TTC549 (cell line): ENCODE measurements at regions not wholly inside any gene's neighbourhood (a gene's known extent, or its start where the extent isn't known, plus 50 kb on each side); places are given as distances from the start of the nearest gene placed in this dataset.

Experiments used
- FAIRE-seq: peaks from 2 replicates; lab custom pipeline; 2012; peaks lifted over from hg19 to GRCh38; lab: Jason Lieb, UNC

DNA sequence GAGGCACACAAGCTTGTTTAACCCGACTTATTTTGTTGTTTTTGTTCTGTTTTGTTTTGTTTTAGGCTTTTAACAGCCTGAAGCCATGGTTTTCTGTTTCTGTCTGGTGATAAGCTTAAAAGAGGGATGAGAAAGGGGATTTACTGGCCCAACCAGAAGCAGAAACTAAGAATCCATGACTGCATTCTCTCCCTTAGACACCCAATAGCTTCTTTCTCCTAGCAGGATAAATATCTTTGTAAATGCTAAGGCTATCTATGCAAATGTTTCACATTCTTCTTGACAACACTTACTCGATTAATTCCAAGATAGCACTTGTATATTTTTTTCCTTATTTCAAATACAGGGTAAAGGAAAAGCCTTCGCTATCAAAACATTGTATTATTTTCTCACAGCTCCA, 53.7 kb upstream of the SMAD1 start:
- FAIRE-seq = no peak

DNA sequence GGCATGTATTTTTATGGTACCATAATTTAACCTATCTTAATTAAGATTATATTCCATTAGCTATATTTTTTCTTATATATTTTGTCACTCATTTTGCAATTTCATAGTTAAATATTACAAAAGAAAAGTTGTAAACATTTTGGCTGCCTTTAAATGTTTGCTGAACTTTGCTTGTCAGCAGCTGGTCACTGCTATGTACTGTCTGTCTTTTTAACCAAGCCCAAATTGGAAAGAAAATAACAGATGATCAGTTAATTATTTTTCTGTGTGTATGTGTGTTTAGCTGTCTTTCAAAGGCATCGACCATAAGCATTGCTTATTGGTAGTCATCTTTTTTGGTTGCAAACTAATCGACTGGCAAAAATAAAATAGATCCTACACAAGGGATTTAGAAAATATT, 54.4 kb upstream of the SMAD1 start:
- FAIRE-seq = no peak

DNA sequence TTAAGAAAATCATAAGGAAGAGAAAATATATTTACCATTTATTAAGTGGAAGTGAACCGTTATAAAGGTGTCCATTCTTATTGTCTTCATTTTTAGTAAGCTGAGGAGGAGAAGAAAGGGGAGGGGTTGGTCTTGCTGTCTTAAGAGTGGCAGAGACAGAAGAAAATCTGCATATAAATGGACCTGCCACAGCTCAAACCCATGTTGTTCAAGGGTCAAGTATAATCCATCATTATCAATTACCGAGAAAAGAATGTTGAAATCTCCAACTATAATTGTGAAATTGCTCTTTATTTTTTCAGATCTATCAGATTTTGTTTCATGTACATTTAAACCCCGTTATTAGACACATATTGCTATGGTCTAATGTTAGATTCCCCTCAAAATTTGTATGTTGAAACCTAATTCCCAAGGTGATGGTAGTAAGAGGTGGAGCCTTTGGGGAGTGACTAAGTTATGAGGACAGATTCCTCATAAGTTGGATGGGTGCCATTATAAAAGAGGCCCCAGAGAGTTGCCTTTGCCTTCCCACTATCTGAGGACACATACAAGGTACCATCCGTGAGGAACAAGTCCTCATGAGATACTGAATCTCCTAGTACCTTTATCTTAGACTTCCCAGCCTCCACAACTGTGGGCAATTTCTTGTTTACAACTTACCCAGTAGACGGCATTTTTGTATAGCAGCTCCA, 58.5 kb upstream of the SMAD1 start:
- FAIRE-seq = no peak

DNA sequence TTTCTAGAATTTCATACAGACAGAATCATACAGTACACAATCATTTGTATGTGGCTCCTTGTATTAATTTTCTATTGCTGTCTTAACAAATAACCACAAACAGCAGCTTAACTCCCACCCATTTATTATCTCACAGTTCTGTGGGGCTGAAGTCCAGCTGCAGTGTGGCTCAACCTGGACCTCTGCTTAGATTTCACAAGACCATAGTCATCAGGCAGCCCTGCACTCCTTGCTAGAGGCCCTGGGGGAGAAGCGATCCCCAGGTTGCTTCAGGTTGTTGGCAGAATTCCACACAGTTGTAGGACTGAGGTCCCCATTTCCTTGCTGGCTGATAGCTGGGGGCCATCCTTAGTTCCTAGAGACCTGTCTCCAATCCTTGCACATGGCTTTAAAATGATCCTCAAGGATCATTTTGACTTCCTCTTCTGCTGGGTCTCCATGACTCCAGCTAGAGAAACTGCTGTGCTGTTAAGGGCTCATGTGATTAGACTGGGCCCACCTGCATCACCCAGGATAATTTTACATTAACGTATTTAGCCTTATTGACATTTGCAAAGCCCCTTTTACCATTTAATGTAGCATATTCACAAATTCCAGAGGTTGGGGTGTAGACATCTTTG, 60.9 kb upstream of the SMAD1 start:
- FAIRE-seq = no peak

DNA sequence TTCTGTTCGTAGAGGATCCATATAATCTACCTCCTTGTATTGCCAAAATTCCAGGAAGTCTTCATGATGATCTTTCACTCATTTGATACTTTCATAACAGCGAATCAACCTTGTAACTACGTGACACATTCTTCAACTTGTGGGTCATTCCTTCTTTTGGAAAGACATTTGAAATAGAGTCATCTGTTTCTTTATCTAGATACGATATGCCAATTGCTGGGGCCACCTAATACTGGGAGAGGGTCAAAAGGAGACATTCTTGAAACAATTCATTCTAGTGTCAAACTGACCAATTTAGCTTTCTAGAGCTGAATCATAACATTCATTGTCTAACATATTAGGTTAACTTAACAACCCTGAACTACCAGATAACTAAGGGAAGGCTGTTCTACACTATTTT, 62.9 kb upstream of the SMAD1 start:
- FAIRE-seq = no peak

DNA sequence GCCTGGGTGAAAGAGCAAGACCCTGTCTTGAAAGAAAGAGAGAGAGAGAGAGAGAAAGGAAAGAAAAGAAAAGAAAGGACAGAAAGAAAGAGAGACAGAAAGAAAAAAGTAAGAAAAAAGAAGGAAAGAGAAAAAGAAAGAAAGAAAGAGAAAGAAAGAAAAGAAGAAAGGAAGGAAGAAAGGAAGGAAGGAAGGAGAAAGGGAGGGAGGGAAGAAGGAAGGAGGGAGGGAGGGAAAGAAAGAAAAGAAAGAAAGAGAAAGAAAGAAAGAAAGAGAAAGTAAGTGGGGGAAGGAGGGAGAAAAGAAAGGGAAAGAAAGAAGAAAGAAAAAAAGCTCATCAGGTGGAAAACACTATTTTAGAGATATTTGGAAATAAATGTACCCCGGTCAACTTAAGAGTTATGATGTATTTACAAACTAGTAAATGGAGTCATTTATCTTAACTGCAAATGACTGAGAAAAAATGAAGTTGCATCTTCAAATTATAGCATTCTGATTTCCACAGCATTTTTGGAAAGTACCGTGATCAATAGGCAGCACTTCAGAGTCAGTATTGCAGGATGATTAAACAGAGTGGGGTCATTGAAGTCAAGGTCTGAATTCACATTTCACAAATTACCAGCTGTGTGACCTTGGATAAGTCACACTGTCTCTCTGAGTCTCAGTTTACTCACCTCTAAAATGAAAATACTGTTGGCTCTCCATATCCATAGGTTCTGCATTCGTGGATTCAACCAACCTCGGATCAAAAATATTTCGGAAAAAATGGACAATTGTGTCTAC, 64.1 kb upstream of the SMAD1 start:
- no peak for FAIRE-seq

DNA sequence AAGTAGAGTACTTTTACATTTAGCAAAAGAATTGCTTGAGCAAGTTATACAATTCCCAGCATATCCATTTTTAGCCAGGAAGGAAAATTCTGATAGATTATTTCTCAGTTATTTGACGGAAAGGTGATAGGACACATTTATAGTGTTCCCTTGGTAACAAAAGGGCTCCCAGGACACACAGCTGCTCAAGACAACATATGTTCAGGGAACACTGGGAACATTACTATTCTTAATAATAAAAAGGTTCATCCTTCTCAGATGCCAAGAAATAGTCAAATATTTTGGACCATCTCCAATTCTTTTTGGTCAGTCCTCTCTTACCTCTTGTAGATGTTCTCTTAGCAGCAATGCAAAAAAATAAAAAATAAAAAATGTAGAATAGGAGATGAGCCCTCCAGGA, 66.8 kb upstream of the SMAD1 start:
- FAIRE-seq = no peak

DNA sequence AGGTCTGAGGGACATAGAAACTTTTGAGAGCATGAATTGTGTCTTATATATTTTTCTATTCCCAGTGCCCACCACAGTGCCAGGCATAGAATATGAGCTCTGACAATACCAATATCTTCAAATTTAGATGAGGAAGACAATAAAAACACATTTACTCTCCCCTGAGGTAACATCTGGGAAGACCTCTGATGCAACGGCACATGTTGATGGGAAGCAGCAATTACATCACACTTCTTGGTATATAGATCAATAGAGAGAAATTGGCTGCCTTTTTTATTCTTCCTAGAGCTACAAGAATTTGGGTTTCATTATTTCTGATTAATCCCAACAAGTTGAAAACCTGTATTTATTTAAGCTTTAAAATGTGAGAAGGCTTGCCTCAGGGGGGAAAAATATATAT, 67.4 kb upstream of the SMAD1 start:
- FAIRE-seq = no peak

DNA sequence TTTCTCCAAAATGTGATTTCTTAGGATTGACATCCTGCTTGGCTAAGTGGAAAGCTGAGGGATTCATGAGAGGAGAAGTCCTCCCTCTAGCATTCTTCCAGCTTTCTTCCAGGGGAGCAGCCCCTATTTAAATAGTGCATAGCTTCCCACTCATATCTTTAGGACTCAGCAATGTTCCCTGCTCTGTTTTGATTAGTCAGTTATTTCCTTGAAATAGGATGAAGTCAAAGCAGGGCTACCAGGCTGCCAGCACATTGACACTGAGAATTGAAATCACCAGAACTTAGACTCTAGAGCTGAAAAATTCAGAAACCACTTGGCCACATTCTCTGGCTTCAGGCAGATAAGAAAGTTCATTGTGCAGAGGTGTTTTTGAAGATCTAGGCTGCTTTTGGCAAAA, 74.7 kb upstream of the SMAD1 start:
- no peak for FAIRE-seq

DNA sequence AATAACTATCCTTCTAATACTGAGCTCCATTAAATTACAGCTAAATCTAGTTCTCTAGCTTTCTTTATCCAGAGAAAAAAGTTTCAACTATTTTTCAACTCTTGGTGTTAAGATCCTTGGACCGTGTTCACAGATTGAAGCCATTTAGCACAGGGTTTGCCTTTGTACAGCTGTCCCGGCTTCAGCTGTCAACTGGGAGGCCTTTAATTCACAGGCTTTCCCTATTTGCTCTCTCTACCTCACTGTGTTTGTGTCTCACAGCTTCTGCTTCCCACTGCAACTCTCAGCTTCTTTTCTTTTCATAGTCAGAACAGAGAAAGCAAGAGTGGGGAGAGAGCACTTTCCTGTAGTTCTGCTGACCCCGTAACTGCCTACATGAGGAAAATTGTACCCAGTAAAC, 76.9 kb upstream of the SMAD1 start:
- no peak for FAIRE-seq

DNA sequence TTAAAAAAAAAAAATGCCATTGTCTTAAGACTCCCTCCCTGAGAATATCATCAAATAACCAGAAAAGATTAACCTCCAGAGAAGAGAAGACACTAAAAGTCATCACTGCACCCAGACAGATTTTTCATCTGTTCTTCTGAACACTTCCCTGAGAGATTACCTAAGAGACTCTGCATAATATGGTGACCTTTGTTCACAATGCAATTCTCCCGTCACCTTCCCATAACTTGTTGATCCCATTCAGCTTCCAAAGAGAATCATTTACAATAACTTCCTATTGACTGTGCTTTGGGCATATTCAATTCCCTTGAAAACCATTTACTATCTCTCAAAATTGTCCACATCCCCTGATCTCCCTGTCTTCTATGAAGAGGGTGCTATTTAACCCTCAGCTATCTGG, 85.1 kb upstream of the SMAD1 start:
- no peak for FAIRE-seq

DNA sequence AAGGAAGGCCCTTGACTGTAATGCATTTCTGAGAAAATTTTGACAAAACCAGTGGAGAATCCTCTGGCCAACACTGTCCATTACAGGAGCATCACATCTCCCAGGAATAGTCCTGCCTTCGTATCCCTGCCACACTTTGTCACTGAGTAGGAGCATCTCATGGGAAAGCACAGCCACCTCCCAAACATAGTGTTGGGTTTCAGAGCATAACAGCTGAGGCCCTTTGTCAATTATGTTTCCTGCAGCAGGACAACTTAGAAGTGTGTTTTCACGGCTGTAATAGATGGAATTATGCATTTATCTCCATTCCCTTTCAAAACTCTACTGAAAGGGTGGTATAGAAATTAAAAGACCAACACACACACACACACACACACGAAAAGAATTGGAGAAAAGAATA, 91.1 kb upstream of the SMAD1 start:
- no peak for FAIRE-seq

DNA sequence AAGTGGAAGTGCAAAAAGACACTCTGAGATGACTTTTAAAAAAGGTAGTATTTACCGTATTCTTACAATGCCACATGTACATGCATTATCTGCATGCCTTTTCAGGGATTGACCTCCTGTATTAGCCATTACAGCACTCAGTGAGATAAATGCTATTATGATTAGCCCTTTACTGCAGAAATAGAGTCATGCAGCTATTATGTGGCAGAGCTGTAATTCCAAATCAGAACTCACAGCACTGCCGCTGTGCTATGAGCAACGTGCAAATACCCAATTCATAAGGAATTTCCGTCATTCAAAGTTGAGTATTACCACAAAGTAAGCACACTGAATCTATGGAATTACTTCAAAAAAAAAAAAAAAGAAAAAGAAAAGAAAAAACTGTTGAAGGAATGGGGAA, 92.1 kb upstream of the SMAD1 start:
- no peak for FAIRE-seq

DNA sequence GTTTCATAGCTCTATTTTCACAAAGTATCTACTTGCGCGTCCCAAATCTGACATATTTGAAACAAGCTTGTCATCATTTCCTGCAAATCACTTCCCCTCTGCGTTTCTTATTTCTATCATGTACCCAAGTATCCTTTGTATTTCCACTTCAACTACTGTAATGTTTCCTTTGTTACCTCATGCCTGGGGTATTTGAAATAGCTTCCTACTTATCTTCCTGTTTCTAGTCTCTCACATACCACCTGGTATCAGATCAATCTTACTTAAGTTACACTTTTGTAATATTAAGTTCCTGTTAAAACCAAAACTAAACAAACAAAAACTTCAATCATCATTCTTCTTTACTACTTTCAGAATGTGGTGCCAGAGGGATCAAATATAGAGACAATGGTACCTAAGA, 93.6 kb upstream of the SMAD1 start:
- FAIRE-seq = no peak

DNA sequence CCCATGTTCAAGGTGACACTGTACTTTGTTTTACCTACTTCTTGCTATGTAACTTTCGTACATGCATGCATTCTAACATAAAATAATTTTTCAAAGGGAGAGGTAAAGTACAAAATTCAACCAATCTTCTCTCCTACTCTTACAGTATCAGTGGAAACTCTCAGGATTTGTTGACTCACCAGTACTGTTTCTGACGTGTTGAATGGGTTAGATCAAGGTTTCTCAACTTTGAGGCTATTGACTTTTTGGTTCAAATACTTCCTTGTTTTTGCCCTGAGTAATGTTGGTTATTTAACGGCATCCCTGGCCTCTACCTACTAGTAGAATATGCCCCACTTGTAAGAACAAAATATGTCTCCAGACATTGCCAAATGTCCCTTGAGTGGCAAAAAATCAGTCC, 94.6 kb upstream of the SMAD1 start:
- FAIRE-seq = no peak

DNA sequence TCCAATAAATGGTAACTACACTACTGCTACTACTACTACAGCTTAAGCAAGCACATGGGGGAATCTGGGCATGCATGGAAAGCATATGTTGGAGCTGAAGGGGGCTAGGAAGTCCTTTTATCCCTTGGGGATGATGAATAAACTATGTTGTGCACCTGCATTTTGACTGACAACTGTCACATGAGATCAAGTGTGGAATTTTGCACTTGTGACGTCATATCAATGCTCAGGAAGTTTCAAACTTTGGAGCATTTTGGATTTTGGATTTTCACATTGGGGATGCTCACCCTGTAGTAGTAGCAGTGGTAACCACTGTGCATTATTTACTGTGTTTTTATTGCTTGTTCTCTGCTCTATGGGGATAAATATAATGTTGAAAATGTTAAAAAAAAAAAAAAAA, 100.5 kb upstream of the SMAD1 start:
- no peak for FAIRE-seq

DNA sequence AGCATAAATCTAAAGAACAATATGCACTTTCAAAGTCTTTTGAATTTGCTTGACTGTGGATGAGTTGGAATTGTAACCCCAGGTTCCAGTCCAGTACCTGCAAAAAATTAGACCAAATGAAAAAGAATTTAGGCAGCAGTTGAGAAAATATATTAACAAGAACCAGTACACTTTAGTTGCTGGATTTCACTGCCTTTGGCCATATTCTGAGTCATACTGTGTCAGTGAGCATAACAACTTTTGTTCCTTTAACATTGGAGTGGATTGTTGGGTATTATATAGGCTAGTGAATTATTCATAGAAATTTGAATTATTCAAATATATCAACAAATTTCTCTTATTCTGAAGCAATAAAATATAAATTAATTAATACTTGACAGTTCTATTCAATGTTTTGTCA, 101.5 kb upstream of the SMAD1 start:
- FAIRE-seq = no peak

DNA sequence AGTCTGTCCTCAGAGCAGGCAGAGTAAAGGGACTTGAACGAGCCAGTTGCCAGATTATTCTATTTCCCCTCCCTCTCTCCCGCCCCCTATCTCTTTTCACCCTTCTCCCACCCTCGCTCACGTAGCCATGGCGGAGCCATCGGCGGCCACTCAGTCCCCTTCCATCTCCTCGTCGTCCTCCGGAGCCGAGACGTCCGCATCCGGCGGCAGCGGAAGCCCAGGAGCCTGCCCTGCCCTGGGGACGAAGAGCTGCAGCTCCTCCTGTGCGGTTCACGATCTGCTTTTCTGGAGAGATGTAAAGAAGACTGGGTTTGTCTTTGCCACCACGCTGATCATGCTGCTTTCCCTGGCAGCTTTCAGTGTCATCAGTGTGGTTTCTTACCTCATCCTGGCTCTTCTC, 106.2 kb upstream of the SMAD1 start:
- no peak for FAIRE-seq

DNA sequence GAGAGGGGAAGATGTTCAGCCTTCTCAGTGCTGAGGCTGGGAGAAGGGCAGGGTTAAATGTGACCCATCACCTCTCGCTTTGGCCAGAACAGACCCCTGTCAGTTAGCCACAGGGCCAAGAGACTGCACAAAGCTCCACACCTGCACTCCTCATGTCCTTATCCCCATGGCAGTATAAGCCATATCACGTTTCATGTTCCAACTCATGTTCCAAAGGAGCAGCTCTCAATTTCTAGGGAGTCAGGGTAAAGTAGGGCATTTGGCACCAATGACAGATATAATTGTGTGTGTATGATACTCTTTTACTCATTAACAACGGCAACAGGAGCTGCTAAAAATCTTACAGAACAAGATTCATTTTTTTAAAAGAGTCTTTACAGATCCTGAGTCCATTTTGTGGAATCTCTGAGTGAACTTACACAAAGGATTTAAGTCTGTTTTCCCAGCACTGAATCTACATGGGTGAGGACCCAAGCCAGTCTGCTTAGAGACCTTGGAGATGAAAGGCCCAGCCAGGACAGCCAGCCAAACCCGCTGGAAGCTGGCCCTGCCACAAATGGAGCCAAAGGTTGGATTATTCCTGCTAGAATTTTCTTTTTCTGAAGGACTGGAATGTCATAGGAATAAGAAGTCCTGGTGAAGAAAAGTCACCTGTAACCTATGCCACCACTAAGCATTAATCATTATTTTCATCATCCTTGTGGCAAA, 129.1 kb upstream of the SMAD1 start:
- no peak for FAIRE-seq

DNA sequence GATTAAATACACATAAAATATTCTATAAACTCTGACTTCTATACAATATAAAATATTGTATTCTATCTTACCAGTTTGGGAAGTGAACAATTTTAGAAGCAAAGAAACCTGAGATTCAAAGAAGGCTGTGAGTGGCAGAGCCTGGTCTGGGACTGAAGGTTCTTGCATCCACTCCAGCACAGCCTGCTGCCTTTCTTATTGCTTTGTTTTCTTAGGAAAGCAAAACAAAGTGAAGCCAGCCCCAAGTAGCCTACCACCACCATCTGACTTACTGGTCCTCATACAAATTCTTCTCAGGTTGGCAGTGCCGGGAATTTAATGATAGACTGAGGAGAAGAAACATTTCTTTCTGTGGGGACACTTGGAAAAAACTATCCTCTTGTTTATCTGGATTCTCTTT, 129.7 kb upstream of the SMAD1 start:
- FAIRE-seq = no peak

DNA sequence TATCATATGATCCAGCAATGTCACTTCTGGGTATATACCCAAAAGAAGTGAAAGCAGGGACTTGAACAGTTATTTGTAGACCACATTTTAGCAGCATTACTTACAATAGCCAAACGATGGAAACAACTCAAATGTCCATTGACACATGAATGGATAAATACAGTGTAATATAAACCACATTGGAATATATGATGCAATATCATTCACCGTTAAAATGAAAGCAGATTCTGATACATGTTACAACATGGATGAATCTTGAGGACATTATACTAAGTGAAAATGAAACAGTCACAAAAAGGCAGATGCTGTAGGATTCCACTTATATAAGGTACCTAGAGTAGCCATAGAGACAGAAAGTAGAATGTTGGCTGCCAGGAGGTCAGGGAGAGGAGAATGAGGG, 130.5 kb upstream of the SMAD1 start:
- no peak for FAIRE-seq

DNA sequence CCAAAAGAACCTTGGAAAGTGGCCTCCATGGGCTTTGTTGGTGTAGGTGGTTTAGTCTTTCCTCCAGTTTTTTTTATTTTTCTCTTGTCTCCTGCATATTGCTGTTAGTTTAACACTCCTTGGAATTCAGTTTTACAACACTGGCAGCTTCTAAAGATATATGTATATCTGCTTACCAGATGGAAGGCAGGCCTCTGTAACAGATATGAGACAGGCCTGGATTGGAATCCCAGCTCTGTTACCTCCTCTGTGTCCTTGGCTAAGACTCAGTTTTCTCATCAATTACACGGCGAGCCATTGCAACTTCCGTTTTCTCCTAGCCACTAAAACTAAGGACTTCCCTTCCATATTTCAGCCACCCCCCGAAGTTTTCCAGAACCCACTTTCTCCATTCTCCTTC, 133.4 kb upstream of the SMAD1 start:
- no peak for FAIRE-seq

DNA sequence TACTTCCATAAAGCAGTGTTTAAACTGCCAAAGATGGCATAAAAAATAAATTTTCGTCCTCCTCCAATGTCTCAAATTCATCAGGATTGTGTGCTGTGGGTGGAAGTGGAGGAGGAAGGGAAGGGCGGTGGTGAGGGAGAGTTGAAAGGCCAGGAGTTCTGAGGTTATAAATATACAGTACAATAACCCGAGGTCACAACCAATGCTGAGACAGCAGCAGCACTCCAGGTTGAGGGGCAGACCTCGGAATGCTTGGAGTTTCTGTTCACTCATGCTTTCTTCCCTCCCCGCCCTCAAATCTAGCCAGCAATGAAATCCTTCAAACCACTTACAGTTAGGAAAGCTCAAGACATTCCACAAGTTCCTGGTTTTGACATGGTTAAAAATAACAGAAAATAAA, 134.0 kb upstream of the SMAD1 start:
- no peak for FAIRE-seq
